HCT116 (cell line): ENCODE measurements at regions not wholly inside any gene's neighbourhood (a gene's known extent, or its start where the extent isn't known, plus 50 kb on each side); places are given as distances from the start of the nearest gene placed in this dataset.

Experiments
- ATAC-seq: fragments of 200-7000 bp; cut with Tn5 transposase; 2 replicates; pipeline ENCODE4 v1.9.1; 2020; ENCODE audit warnings: mild to moderate bottlenecking, moderate library complexity
- BruUV-seq: library from RNA; stranded (reverse); fragments of 400-500 nt; replicated peaks from 2 replicates; lab custom pipeline; 2021; lab: Mats Ljungman, UMichigan
- CTCF ChIA-PET: fragments of 300-600 bp; sonication (Branson Sonifier 250); formaldehyde crosslinking; loops from one replicate; lab custom pipeline; 2021; ENCODE audit warnings: antibody characterized with exemption; lab: Charles Lee
- POLR2A ChIA-PET: fragments of 300-600, 350-600 bp; sonication (Branson Sonifier 250); formaldehyde crosslinking; loops from one replicate; lab custom pipeline; 2021; ENCODE audit warnings: antibody characterized with exemption; lab: Charles Lee
- RAD21 ChIA-PET, 2 experiments: fragments of 300-600 bp; sonication (Branson Sonifier 250); formaldehyde crosslinking; loops; one replicate each; lab custom pipeline; 2023; ENCODE audit warnings: low total read pairs in 2 of 2; ENCODE audit not compliant: uncharacterized antibody in 2 of 2, unreplicated experiment in 2 of 2, low non-redundant PET in 1 of 2; lab: Charles Lee
- DNase-seq: peaks from one replicate; pipeline ENCODE4 v3.0.0-alpha.2; 2010; ENCODE audit warnings: low read depth, low spot score
- H2AFZ ChIP-seq: fragments of 200-600 bp; shearing (Covaris generic), sonication (generic); 2 replicates; pipeline ENCODE4 v1.6.1; 2017; ENCODE audit warnings: low read depth, mixed run types, mixed read lengths, antibody characterized with exemption, low read length; ENCODE audit not compliant: poor library complexity, severe bottlenecking
- H3K27ac ChIP-seq: 2 replicates; pipeline ENCODE4 v1.5.1; 2012; ENCODE audit warnings: low read depth, low read length
- H3K27me3 ChIP-seq: fragments of 200-600 bp; sonication (generic); 2 replicates; pipeline ENCODE4 v1.6.1; 2016; ENCODE audit warnings: mixed run types, low read length, mixed read lengths; ENCODE audit not compliant: insufficient read depth
- H3K36me3 ChIP-seq, 2 experiments: fragments of 200-500 bp in 1 of 2; fragments of 200-600 bp in 1 of 2; sonication (Bioruptor generic) in 1 of 2; sonication (generic) in 1 of 2; 2 replicates each; pipeline versions ENCODE4 v1.5.1 to v1.6.1; 2014 to 2016; ENCODE audit warnings: low read length in 2 of 2, inconsistent platforms in 1 of 2, mixed read lengths in 1 of 2, mixed run types in 1 of 2; ENCODE audit not compliant: insufficient read depth in 2 of 2, control insufficient read depth in 1 of 2
- H3K4me1 ChIP-seq, 2 experiments: fragments of 200-600 bp in 1 of 2; sonication (generic) in 1 of 2; 2 replicates each; pipeline versions ENCODE4 v1.5.1 to v1.6.1; 2012 to 2017; ENCODE audit warnings: low read length in 2 of 2, inconsistent platforms in 1 of 2, mild to moderate bottlenecking in 1 of 2, mixed read lengths in 1 of 2, mixed run types in 1 of 2, moderate library complexity in 1 of 2; ENCODE audit not compliant: insufficient read depth in 2 of 2, control insufficient read depth in 1 of 2
- H3K4me2 ChIP-seq: fragments of 200-600 bp; sonication (generic); 2 replicates; pipeline ENCODE4 v1.6.1; 2017; ENCODE audit warnings: mixed run types, low read length, mixed read lengths
- H3K4me3 ChIP-seq, 2 experiments: fragments of 200-600 bp in 1 of 2; sonication (generic) in 1 of 2; replicated peaks in 1 of 2; 2 replicates each; pipeline ENCODE4 v1.5.1; 2011 to 2016; ENCODE audit warnings: low read length in 2 of 2, control low read depth in 1 of 2, low read depth in 1 of 2, mild to moderate bottlenecking in 1 of 2, mixed read lengths in 1 of 2, mixed run types in 1 of 2
- H3K79me2 ChIP-seq: fragments of 200-600 bp; sonication (generic); 2 replicates; pipeline ENCODE4 v1.6.1; 2017; ENCODE audit warnings: mild to moderate bottlenecking, mixed run types, low read length, moderate library complexity, mixed read lengths; ENCODE audit not compliant: insufficient read depth
- H3K9ac ChIP-seq: fragments of 200-600 bp; sonication (generic); 2 replicates; pipeline ENCODE4 v1.6.1; 2016; ENCODE audit warnings: low read length, mixed read lengths
- H3K9me2 ChIP-seq: fragments of 200-600 bp; sonication (generic), shearing (Covaris generic); 2 replicates; pipeline ENCODE4 v1.6.1; 2017; ENCODE audit warnings: mixed run types, mild to moderate bottlenecking, moderate library complexity; ENCODE audit not compliant: insufficient read depth
- H3K9me3 ChIP-seq, 2 experiments: fragments of 200-500 bp in 1 of 2; fragments of 200-600 bp in 1 of 2; sonication (Bioruptor generic) in 1 of 2; sonication (generic) in 1 of 2; 2 replicates each; pipeline ENCODE4 v1.6.1; 2014 to 2017; ENCODE audit warnings: low read length in 2 of 2, mixed read lengths in 2 of 2, inconsistent platforms in 1 of 2, low read depth in 1 of 2, mild to moderate bottlenecking in 1 of 2, mixed run types in 1 of 2, moderate library complexity in 1 of 2; ENCODE audit not compliant: control insufficient read depth in 1 of 2, insufficient read depth in 1 of 2
- H4K20me1 ChIP-seq: fragments of 200-600 bp; sonication (generic), shearing (Covaris generic); 2 replicates; pipeline ENCODE4 v1.6.1; 2017; ENCODE audit warnings: mixed run types, mild to moderate bottlenecking, moderate library complexity; ENCODE audit not compliant: insufficient read depth
- ATF3 ChIP-seq: IDR thresholded peaks from 2 replicates; pipeline ENCODE4 v1.6.1; 2012
- CBX3 ChIP-seq: IDR thresholded peaks from 2 replicates; pipeline ENCODE4 v1.6.1; 2012; ENCODE audit warnings: low read depth
- CEBPB ChIP-seq: IDR thresholded peaks from 2 replicates; pipeline ENCODE4 v1.6.1; 2012; ENCODE audit warnings: low read depth
- CTCF ChIP-seq, 3 experiments: fragments of 200-600 bp in 1 of 3; sonication (generic) in 1 of 3; IDR thresholded peaks in 2 of 3; conservative IDR thresholded peaks in 1 of 3; 2 replicates each; pipeline ENCODE4 v1.5.1; 2012 to 2017; ENCODE audit warnings: low read depth in 2 of 3, low read length in 2 of 3, antibody characterized with exemption in 1 of 3, borderline replicate concordance in 1 of 3, control low read depth in 1 of 3, mild to moderate bottlenecking in 1 of 3, mixed read lengths in 1 of 3, mixed run types in 1 of 3, moderate library complexity in 1 of 3; ENCODE audit not compliant: insufficient read depth in 1 of 3
- EGR1 ChIP-seq: IDR thresholded peaks from 2 replicates; pipeline ENCODE4 v1.6.1; 2012; ENCODE audit warnings: low read depth
- ELF1 ChIP-seq: IDR thresholded peaks from 2 replicates; pipeline ENCODE4 v1.6.1; 2012; ENCODE audit warnings: low read depth, borderline replicate concordance
- EZH2 ChIP-seq: fragments of 200-600 bp; sonication (generic); IDR thresholded peaks from 2 replicates; pipeline ENCODE4 v1.6.1; 2017; ENCODE audit warnings: antibody characterized with exemption, mixed run types
- POLR2A ChIP-seq: IDR thresholded peaks from 2 replicates; pipeline ENCODE4 v1.7.0; 2011; ENCODE audit warnings: borderline replicate concordance; ENCODE audit not compliant: insufficient read depth, insufficient read length; ENCODE audit errors: extremely low read depth
- POLR2AphosphoS5 ChIP-seq: IDR thresholded peaks from 2 replicates; pipeline ENCODE4 v1.6.1; 2011; ENCODE audit warnings: mild to moderate bottlenecking, low read depth, low read length, moderate library complexity
- RAD21 ChIP-seq: IDR thresholded peaks from 2 replicates; pipeline ENCODE4 v1.6.1; 2012; ENCODE audit warnings: low read depth, mild to moderate bottlenecking
- REST ChIP-seq: IDR thresholded peaks from 2 replicates; pipeline ENCODE4 v1.6.1; 2012; ENCODE audit warnings: low read depth
- SIN3A ChIP-seq: IDR thresholded peaks from 2 replicates; pipeline ENCODE4 v1.6.1; 2012; ENCODE audit warnings: low read depth
- SRF ChIP-seq: IDR thresholded peaks from 2 replicates; pipeline ENCODE4 v1.6.1; 2012; ENCODE audit warnings: low read depth
- TCF7L2 ChIP-seq: IDR thresholded peaks from 2 replicates; pipeline ENCODE4 v1.7.0; 2011; ENCODE audit warnings: borderline replicate concordance, inconsistent platforms; ENCODE audit not compliant: insufficient read depth, insufficient read length; ENCODE audit errors: extremely low read depth
- YY1 ChIP-seq: IDR thresholded peaks from 2 replicates; pipeline ENCODE4 v1.6.1; 2011; ENCODE audit warnings: low read length, low read depth, moderate library complexity, mild to moderate bottlenecking; ENCODE audit not compliant: insufficient replicate concordance; ENCODE audit errors: extremely low read depth
- ZFX ChIP-seq: fragments of 450-650 bp; IDR thresholded peaks from 2 replicates; pipeline ENCODE4 v1.6.1; 2017
- intact Hi-C: fragments of 100-400 bp; cut with micrococcal nuclease; formaldehyde crosslinking; loops from 2 replicates; pipeline ENCODE4 v1.10.0; 2022

GRCh38 chr9:115938479-115938878 is 215.1 kb upstream of the PAPPA start:
- BruUV-seq, result no TSS peak
- POLR2A ChIA-PET, result no interaction called here
- Histone ChIP-seq H3K9me2 (no peaks in the 10 kb centered on the region), H3K9ac (no peak overlapping the region), H2AFZ (no peak overlapping the region), H3K4me2 (no peak overlapping the region), H3K27me3 (0 out of 2 replicates have a peak, but pooled peaks cover 8% of the 10 kb centered on the region), H4K20me1 (no peaks in the 10 kb centered on the region), H3K4me1 (no peaks in the 10 kb centered on the region), H3K4me3 (no peak overlapping the region), H3K36me3 (no peaks in the 10 kb centered on the region), H3K79me2 (no peaks in the 10 kb centered on the region), H3K27ac (no peak overlapping the region), H3K9me3 (no peaks in the 10 kb centered on the region)
- DNase-seq (no peak), ATAC-seq (no peak)
- intact Hi-C loops, result no loop called here
- TF ChIP-seq EZH2, result no peak
- no peak for TF ChIP-seq TCF7L2
- no peak for TF ChIP-seq SRF
- TF ChIP-seq POLR2A, result no peak
- TF ChIP-seq CTCF (IDR thresholded peaks at IDR 0.05 in 2 of 3, conservative IDR thresholded peaks at IDR 0.05 in 1 of 3; ENCODE audit: borderline replicate concordance in 1 of 3, insufficient read depth in 1 of 3, low read depth in 2 of 3, low read length in 2 of 3), result no peak
- TF ChIP-seq POLR2AphosphoS5, result no peak
- no peak for TF ChIP-seq CEBPB
- TF ChIP-seq YY1, result no peak
- TF ChIP-seq REST, result no peak
- TF ChIP-seq SIN3A, result no peak
- TF ChIP-seq ELF1, result no peak
- no peak for TF ChIP-seq ZFX
- no peak for TF ChIP-seq ATF3
- no peak for TF ChIP-seq CBX3
- no peak for TF ChIP-seq RAD21
- no peak for TF ChIP-seq EGR1
- CTCF ChIA-PET, result no interaction called here
- RAD21 ChIA-PET, result no interaction called here
